ENCODE measurements at regions not wholly inside any gene's neighbourhood (a gene's known extent, or its start where the extent isn't known, plus 50 kb on each side); places are given as distances from the start of the nearest gene placed in this dataset.

DNA sequence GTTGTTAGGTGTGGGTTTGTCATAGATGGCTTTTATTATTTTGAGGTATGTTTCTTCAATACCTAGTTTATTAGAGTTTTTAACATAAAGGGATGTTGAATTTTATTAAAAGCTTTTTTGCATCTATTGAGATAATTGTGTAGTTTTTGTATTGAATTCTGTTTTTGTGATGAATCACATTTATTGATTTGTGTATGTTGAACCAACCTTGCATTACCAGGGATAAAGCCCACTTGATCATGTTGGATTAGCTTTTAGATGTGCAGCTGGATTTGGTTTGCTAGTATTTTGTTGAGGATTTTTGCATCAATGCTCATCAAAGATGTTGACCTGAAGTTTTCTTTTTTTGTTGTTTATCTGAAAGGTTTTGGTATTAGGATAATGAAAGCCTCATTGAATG lies 328.2 kb downstream of the ADCYAP1 start:
- no peak for TF ChIP-seq CTCF (IDR thresholded peaks at IDR 0.05; ENCODE audit: borderline replicate concordance, extremely low read depth, low read length, poor library complexity, severe bottlenecking)
- TF ChIP-seq EZH2 (IDR thresholded peaks at IDR 0.05; ENCODE audit: borderline replicate concordance, low read depth, low read length, severe bottlenecking): no peak

All from DND-41 (cell line).